ENCODE measurements at regions not wholly inside any gene's neighbourhood (a gene's known extent, or its start where the extent isn't known, plus 50 kb on each side); places are given as distances from the start of the nearest gene placed in this dataset.
A peak's percentile ranks its signal among the peaks of the same experiment; 100 is the strongest.

DNA sequence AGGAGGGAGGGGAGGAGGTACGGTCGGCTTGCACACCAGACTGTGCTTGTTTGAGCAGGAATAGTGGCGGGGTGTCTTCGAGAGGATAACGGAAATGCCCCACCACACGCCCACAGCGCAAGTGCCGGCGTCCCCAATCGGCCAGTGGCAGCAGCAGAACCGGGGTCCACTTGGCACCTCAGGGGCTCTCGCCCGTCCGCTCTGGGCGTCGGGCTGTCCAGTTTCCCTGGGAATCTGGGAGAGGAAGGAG, 53.7 kb downstream of the CCDC54 start:
- no peaks in the 10 kb centered on the region for H4K20me1 ChIP-seq (ENCODE audit: insufficient read depth, low read length)
- no peak for TF ChIP-seq MAFK (IDR thresholded peaks at IDR 0.05; ENCODE audit: low read depth, low read length)
- no peak for TF ChIP-seq RCOR1 (IDR thresholded peaks at IDR 0.05; ENCODE audit: insufficient replicate concordance, low read length)
- no peak for TF ChIP-seq RAD21 (IDR thresholded peaks at IDR 0.05; ENCODE audit: low read length)
- TF ChIP-seq MXI1 (IDR thresholded peaks at IDR 0.05; ENCODE audit: borderline replicate concordance, low read depth, low read length): no peak
- TF ChIP-seq ELK1 (IDR thresholded peaks at IDR 0.05; ENCODE audit: borderline replicate concordance, low read depth, low read length): no peak
- TF ChIP-seq FOS (IDR thresholded peaks at IDR 0.05; ENCODE audit: low read depth, low read length): no peak
- no peak for TF ChIP-seq CEBPB (IDR thresholded peaks at IDR 0.05; ENCODE audit: low read depth, low read length)
- no peak for TF ChIP-seq CHD1 (IDR thresholded peaks at IDR 0.05; ENCODE audit: low read depth, low read length)
- TF ChIP-seq NFE2L2 (IDR thresholded peaks at IDR 0.05; ENCODE audit: low read depth, low read length): no peak
- TF ChIP-seq MAZ (IDR thresholded peaks at IDR 0.05; ENCODE audit: borderline replicate concordance, low read depth, low read length): no peak
- TF ChIP-seq RFX5 (IDR thresholded peaks at IDR 0.05; ENCODE audit: low read depth, low read length): no peak
- TF ChIP-seq SMC3 (IDR thresholded peaks at IDR 0.05; ENCODE audit: low read depth, low read length): no peak
- TF ChIP-seq CTCF (conservative IDR thresholded peaks at IDR 0.05; ENCODE audit: low read depth, low read length): no peak
- no peaks in the 10 kb centered on the region for H3K4me1 ChIP-seq (ENCODE audit: control insufficient read depth, insufficient read depth, low read length)
- H2BK5ac ChIP-seq (ENCODE audit: low read depth, low read length, poor library complexity, severe bottlenecking): no peak overlapping the region
- dilution Hi-C loops (cut with HindIII; ENCODE audit: low sequenced_read_pairs, unreplicated experiment): no loop called here
- no peak overlapping the region for H4K5ac ChIP-seq (ENCODE audit: low read depth, low read length)
- H2AFZ ChIP-seq (replicated peaks; ENCODE audit: low read length, poor library complexity): peak overlapping the region; percentile 96
- H3K9me3 ChIP-seq (ENCODE audit: control insufficient read depth, insufficient read depth, low read length): no peaks in the 10 kb centered on the region
- intact Hi-C loops (cut with micrococcal nuclease): loop anchor here (1.0 to 10.0 kb wide), 3 partner anchors 159 to 304 kb away; no protein-coding TSS in a partner anchor
- in situ Hi-C loops (cut with MboI; ENCODE audit: low sequenced_read_pairs): loop anchor here (5.0 kb wide), 1 partner anchor 159 kb away; no protein-coding TSS in a partner anchor
- POLR2A ChIA-PET (ENCODE audit: unreplicated experiment): interaction anchor here (0.5 to 0.7 kb wide), 2 partner anchors 119 to 188 kb away, joined by 6 read pairs; no protein-coding TSS in a partner anchor
- no TSS peak for BruUV-seq (replicated peaks)
- H4K91ac ChIP-seq (ENCODE audit: insufficient read depth, low read depth, low read length): peak overlapping the region; percentile 39; the same call in 1 of the 2 replicates
- peak overlapping the region; percentile 68; the same call in 1 of the 2 replicates for H3K23ac ChIP-seq (ENCODE audit: low read depth, low read length)
- H3K9me1 ChIP-seq (ENCODE audit: insufficient read depth, low read length): no peaks in the 10 kb centered on the region
- no peak overlapping the region for H3K18ac ChIP-seq (ENCODE audit: low read depth, low read length)
- DNase-seq: peak; percentile 1
- H3K36me3 ChIP-seq (ENCODE audit: control insufficient read depth, insufficient read depth, low read length): no peaks in the 10 kb centered on the region
- peak overlapping the region; percentile 32; the same call in 1 of the 2 replicates for H3K9ac ChIP-seq (ENCODE audit: low read depth, low read length)
- CTCF ChIA-PET: interaction anchor here (1.4 to 5.2 kb wide), 3 partner anchors 10 to 230 kb away, joined by 3 to 56 read pairs (median 10); no protein-coding TSS in a partner anchor
- no peak for ATAC-seq (ENCODE audit: low read depth)
- peak overlapping the region; percentile 66 for H3K4me2 ChIP-seq (ENCODE audit: low read depth, low read length)
- H2AK9ac ChIP-seq (replicated peaks; ENCODE audit: low read depth, low read length, poor library complexity): peak overlapping the region; percentile 70
- no peaks in the 10 kb centered on the region for H3K27me3 ChIP-seq (ENCODE audit: control insufficient read depth, insufficient read depth, low read length)
- H3K27ac ChIP-seq (ENCODE audit: insufficient read depth, low read length): peak overlapping the region; percentile 6; the same call in 1 of the 2 replicates
- H3K4me3 ChIP-seq (ENCODE audit: insufficient read depth, low read depth, low read length): peak overlapping the region; percentile 63
- H2BK15ac ChIP-seq (ENCODE audit: low read depth, low read length): no peak overlapping the region
- 0 out of 2 replicates have a peak overlapping the region, but pooled peaks have one; percentile 25 for H3K14ac ChIP-seq (replicated peaks; ENCODE audit: low read depth, low read length)
- peak overlapping the region; percentile 14; the same call in 1 of the 2 replicates for H2BK120ac ChIP-seq (ENCODE audit: low read depth, low read length)
- H2BK20ac ChIP-seq (ENCODE audit: low read depth, low read length): no peak overlapping the region
- peak overlapping the region; percentile 77 to 79 for H4K8ac ChIP-seq (ENCODE audit: low read depth in 2 of 2, low read length in 2 of 2)
- no peaks in the 10 kb centered on the region for H3K79me1 ChIP-seq (ENCODE audit: low read depth in 1 of 2, low read length in 2 of 2)
- no CpG with 5 or more reads among the region's 16 CpGs for WGBS, 2 experiments (ENCODE audit: extremely low coverage in 2 of 2, insufficient read length in 1 of 2)
- no peak overlapping the region for H2AK5ac ChIP-seq (ENCODE audit: low read depth, low read length)
- H3K4ac ChIP-seq (ENCODE audit: low read depth, low read length): peak overlapping the region; percentile 60
- H3K56ac ChIP-seq (ENCODE audit: extremely low read depth, insufficient read depth, low read length): no peak overlapping the region

All from IMR-90 (cell line).